H1 (cell line): ENCODE measurements at regions not wholly inside any gene's neighbourhood (a gene's known extent, or its start where the extent isn't known, plus 50 kb on each side); places are given as distances from the start of the nearest gene placed in this dataset.

ENCODE experiments used
- E2F6 ChIP-seq: IDR thresholded peaks from 2 replicates; pipeline ENCODE4 v1.6.1; 2012; ENCODE audit warnings: inconsistent platforms
- NANOG ChIP-seq: IDR thresholded peaks from 2 replicates; pipeline ENCODE4 v1.6.1; 2011; ENCODE audit warnings: low read length, low read depth, mild to moderate bottlenecking, inconsistent platforms; ENCODE audit not compliant: insufficient read depth, poor library complexity, severe bottlenecking

- TF ChIP-seq E2F6 (no peak), NANOG (no peak)
Measured at GRCh38 chr4:23238848-23239247, 546.1 kb downstream of the GBA3 start (continued).
